Liver (tissue), 8 donors: ENCODE measurements at regions not wholly inside any gene's neighbourhood (a gene's known extent, or its start where the extent isn't known, plus 50 kb on each side); places are given as distances from the start of the nearest gene placed in this dataset.

Experiments
- DNase-seq: peaks from one replicate; pipeline ENCODE4 v3.0.0-alpha.2; 2017; ENCODE audit warnings: low spot score
- H3K27ac ChIP-seq, 2 donors: one replicate each; pipeline ENCODE4 v1.7.0; 2013; ENCODE audit warnings: inconsistent platforms in 2 of 2, low read length in 2 of 2, control low read depth in 1 of 2, low read depth in 1 of 2, mild to moderate bottlenecking in 1 of 2
- H3K27me3 ChIP-seq, 4 donors: one replicate each; pipeline versions ENCODE4 v1.6.1 to v1.7.0; 2013; ENCODE audit warnings: low read length in 3 of 4, inconsistent platforms in 1 of 4, mild to moderate bottlenecking in 1 of 4, moderate library complexity in 1 of 4; ENCODE audit not compliant: control insufficient read depth in 4 of 4, insufficient read depth in 4 of 4
- H3K36me3 ChIP-seq, 4 donors: one replicate each; pipeline versions ENCODE4 v1.6.1 to v1.7.0; 2013; ENCODE audit warnings: low read length in 3 of 4, mild to moderate bottlenecking in 3 of 4, low read depth in 1 of 4, moderate library complexity in 1 of 4; ENCODE audit not compliant: control insufficient read depth in 4 of 4, insufficient read depth in 3 of 4
- H3K4me1 ChIP-seq, 4 donors: one replicate each; pipeline versions ENCODE4 v1.6.1 to v1.7.0; 2013; ENCODE audit warnings: low read length in 3 of 4, mild to moderate bottlenecking in 3 of 4, moderate library complexity in 1 of 4; ENCODE audit not compliant: control insufficient read depth in 4 of 4, insufficient read depth in 4 of 4
- H3K4me3 ChIP-seq, 3 donors: one replicate each; pipeline versions ENCODE4 v1.6.1 to v1.7.0; 2013; ENCODE audit warnings: low read length in 3 of 3, control low read depth in 1 of 3, low read depth in 1 of 3, mild to moderate bottlenecking in 1 of 3
- H3K9ac ChIP-seq, 2 donors: one replicate each; pipeline ENCODE4 v1.7.0; 2013; ENCODE audit warnings: low read length in 2 of 2, mild to moderate bottlenecking in 2 of 2, moderate library complexity in 2 of 2, control low read depth in 1 of 2, low read depth in 1 of 2
- H3K9me3 ChIP-seq, 4 donors: one replicate each; pipeline versions ENCODE4 v1.6.1 to v1.7.0; 2013; ENCODE audit warnings: low read length in 3 of 4; ENCODE audit not compliant: control insufficient read depth in 4 of 4
- EGR1 ChIP-seq, 2 donors: IDR thresholded peaks; 2 replicates each; pipeline ENCODE4 v1.6.1; 2016 to 2018; ENCODE audit warnings: antibody characterized with exemption in 2 of 2, low read depth in 2 of 2
- FOXA1 ChIP-seq: IDR thresholded peaks from 2 replicates; pipeline ENCODE4 v1.6.1; 2016; ENCODE audit warnings: antibody characterized with exemption
- FOXA2 ChIP-seq: IDR thresholded peaks from 2 replicates; pipeline ENCODE4 v1.6.1; 2016; ENCODE audit warnings: antibody characterized with exemption
- GABPA ChIP-seq, 2 donors: IDR thresholded peaks in 1 of 2; conservative IDR thresholded peaks in 1 of 2; 2 replicates each; pipeline ENCODE4 v1.6.1; 2016; ENCODE audit warnings: antibody characterized with exemption in 2 of 2, mild to moderate bottlenecking in 1 of 2, moderate library complexity in 1 of 2
- HNF4A ChIP-seq, 2 donors: conservative IDR thresholded peaks; 2 replicates each; pipeline ENCODE4 v1.6.1; 2016; ENCODE audit warnings: antibody characterized with exemption in 2 of 2, mild to moderate bottlenecking in 2 of 2
- HNF4G ChIP-seq: IDR thresholded peaks from 2 replicates; pipeline ENCODE4 v1.6.1; 2016; ENCODE audit warnings: antibody characterized with exemption
- JUND ChIP-seq, 2 donors: IDR thresholded peaks; 2 replicates each; pipeline ENCODE4 v1.6.1; 2016; ENCODE audit warnings: antibody characterized with exemption in 2 of 2
- NR2F2 ChIP-seq: IDR thresholded peaks from 2 replicates; pipeline ENCODE4 v1.6.1; 2016; ENCODE audit warnings: antibody characterized with exemption
- RAD21 ChIP-seq, 2 donors: IDR thresholded peaks; 2 replicates each; pipeline ENCODE4 v1.6.1; 2016; ENCODE audit warnings: antibody characterized with exemption in 2 of 2, mild to moderate bottlenecking in 2 of 2
- RXRA ChIP-seq, 2 donors: IDR thresholded peaks; 2 replicates each; pipeline ENCODE4 v1.6.1; 2017 to 2018; ENCODE audit warnings: antibody characterized with exemption in 2 of 2, mild to moderate bottlenecking in 1 of 2
- SP1 ChIP-seq: IDR thresholded peaks from 2 replicates; pipeline ENCODE4 v1.6.1; 2018; ENCODE audit warnings: antibody characterized with exemption, mild to moderate bottlenecking
- TAF1 ChIP-seq: conservative IDR thresholded peaks from 2 replicates; pipeline ENCODE4 v1.6.1; 2016; ENCODE audit warnings: antibody characterized with exemption, mild to moderate bottlenecking
- YY1 ChIP-seq: IDR thresholded peaks from 2 replicates; pipeline ENCODE4 v1.6.1; 2016; ENCODE audit warnings: antibody characterized with exemption, mild to moderate bottlenecking
- WGBS: extraction: QIAGEN DNeasy Blood & Tissue Kit; methylation state at CpG from one replicate; pipeline ENCODE4 v1.1.7; 2013; 5-methylcytosine and 5-hydroxymethylcytosine counted together
- TF ChIP-seq, protein P1 (sequence below): fragments of 150-350 bp; IDR thresholded peaks from 2 replicates; pipeline ENCODE4 v1.5.1; 2017; ENCODE audit warnings: improper control_type of control experiment, low read depth, low read length; ENCODE audit not compliant: missing input control
- TF ChIP-seq, protein P2 (sequence below): IDR thresholded peaks from 2 replicates; pipeline ENCODE4 v1.6.1; 2016; ENCODE audit warnings: antibody characterized with exemption
- TF ChIP-seq, protein P3 (sequence below): IDR thresholded peaks from 2 replicates; pipeline ENCODE4 v1.6.1; 2016; ENCODE audit warnings: antibody characterized with exemption, mild to moderate bottlenecking
- TF ChIP-seq, protein P4 (sequence below): IDR thresholded peaks from 2 replicates; pipeline ENCODE4 v1.6.1; 2016; ENCODE audit warnings: antibody characterized with exemption
- donor health status: healthy.
- donor health status: healthy.
- donor health status: healthy.
- donor health status: healthy.
- donor health status: healthy.

DNA sequence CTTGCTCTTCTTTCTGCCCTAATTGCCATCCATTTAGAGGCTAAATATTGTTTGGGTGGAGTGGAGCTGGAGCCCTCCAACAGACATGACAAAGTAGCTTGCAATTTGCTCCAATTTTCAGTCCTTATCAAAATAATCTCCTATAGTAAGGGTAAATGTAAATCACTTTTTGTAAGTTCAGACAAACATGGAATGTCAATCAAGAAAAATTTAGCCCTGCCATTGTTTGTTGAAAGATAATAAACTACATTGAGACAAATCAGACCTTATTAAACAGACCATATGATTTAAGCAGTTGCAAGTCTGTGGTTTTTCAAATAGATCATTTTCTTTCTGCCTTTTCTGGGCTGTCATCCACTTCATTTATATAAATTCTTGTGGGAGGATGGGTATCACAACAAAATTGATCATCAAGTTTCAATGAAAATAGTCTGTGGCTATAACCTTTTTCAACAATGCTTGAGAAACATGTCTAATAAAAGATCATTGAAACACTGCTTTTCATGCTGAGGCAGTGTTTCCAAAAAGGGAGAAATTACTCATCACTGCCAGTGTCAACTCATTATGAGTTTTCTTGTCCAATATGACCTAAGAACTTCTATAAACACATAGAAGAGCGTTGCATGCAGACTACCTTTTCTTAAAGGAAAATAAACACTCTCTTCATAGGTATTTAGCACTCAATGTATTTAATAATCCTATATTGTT lies 1152.0 kb upstream of the B3GALT2 start:
- WGBS = 43% methylated on average over 1 of the region's 1 CpG
- Histone ChIP-seq H3K36me3 (no peaks in the 10 kb centered on the region), H3K27ac (no peak overlapping the region), H3K4me3 (no peak overlapping the region), H3K27me3 (no peaks in the 10 kb centered on the region), H3K4me1 (no peaks in the 10 kb centered on the region), H3K9ac (no peak overlapping the region), H3K9me3 (no peaks in the 10 kb centered on the region)
- DNase-seq = no peak
- TF ChIP-seq EGR1 (IDR thresholded peaks at IDR 0.05; ENCODE audit: low read depth in 2 of 2) = no peak
- no peak for TF ChIP-seq NR2F2
- TF ChIP-seq GABPA (IDR thresholded peaks at IDR 0.05 in 1 of 2, conservative IDR thresholded peaks at IDR 0.05 in 1 of 2) = no peak
- TF ChIP-seq, protein P1, sequence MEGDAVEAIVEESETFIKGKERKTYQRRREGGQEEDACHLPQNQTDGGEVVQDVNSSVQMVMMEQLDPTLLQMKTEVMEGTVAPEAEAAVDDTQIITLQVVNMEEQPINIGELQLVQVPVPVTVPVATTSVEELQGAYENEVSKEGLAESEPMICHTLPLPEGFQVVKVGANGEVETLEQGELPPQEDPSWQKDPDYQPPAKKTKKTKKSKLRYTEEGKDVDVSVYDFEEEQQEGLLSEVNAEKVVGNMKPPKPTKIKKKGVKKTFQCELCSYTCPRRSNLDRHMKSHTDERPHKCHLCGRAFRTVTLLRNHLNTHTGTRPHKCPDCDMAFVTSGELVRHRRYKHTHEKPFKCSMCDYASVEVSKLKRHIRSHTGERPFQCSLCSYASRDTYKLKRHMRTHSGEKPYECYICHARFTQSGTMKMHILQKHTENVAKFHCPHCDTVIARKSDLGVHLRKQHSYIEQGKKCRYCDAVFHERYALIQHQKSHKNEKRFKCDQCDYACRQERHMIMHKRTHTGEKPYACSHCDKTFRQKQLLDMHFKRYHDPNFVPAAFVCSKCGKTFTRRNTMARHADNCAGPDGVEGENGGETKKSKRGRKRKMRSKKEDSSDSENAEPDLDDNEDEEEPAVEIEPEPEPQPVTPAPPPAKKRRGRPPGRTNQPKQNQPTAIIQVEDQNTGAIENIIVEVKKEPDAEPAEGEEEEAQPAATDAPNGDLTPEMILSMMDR = no peak
- TF ChIP-seq, protein P2, sequence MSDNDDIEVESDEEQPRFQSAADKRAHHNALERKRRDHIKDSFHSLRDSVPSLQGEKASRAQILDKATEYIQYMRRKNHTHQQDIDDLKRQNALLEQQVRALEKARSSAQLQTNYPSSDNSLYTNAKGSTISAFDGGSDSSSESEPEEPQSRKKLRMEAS = no peak
- TF ChIP-seq HNF4G = no peak
- TF ChIP-seq, protein P3, sequence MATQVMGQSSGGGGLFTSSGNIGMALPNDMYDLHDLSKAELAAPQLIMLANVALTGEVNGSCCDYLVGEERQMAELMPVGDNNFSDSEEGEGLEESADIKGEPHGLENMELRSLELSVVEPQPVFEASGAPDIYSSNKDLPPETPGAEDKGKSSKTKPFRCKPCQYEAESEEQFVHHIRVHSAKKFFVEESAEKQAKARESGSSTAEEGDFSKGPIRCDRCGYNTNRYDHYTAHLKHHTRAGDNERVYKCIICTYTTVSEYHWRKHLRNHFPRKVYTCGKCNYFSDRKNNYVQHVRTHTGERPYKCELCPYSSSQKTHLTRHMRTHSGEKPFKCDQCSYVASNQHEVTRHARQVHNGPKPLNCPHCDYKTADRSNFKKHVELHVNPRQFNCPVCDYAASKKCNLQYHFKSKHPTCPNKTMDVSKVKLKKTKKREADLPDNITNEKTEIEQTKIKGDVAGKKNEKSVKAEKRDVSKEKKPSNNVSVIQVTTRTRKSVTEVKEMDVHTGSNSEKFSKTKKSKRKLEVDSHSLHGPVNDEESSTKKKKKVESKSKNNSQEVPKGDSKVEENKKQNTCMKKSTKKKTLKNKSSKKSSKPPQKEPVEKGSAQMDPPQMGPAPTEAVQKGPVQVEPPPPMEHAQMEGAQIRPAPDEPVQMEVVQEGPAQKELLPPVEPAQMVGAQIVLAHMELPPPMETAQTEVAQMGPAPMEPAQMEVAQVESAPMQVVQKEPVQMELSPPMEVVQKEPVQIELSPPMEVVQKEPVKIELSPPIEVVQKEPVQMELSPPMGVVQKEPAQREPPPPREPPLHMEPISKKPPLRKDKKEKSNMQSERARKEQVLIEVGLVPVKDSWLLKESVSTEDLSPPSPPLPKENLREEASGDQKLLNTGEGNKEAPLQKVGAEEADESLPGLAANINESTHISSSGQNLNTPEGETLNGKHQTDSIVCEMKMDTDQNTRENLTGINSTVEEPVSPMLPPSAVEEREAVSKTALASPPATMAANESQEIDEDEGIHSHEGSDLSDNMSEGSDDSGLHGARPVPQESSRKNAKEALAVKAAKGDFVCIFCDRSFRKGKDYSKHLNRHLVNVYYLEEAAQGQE = no peak
- no peak for TF ChIP-seq HNF4A (conservative IDR thresholded peaks at IDR 0.05)
- no peak for TF ChIP-seq SP1
- no peak for TF ChIP-seq RAD21 (IDR thresholded peaks at IDR 0.05)
- no peak for TF ChIP-seq FOXA2

DNA sequence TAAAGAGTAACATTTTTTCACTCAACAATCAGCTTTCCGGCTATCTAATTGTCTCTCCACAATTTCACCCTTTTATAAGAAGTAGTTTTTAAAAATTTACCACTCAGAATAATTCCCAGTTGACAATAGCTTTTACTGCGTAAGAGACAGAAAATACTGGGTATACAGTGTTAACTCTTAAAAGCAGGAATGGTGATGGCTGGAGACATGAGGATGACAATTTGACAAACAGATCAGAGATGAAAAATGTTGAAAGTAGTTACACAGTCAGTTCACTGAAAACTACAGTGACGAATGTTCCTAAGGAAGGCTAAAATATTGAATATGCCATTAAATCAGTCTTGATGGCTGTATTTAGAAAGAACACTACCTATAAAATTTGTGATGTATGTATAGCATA lies 1146.8 kb upstream of the B3GALT2 start:
- 81% methylated on average over 3 of the region's 3 CpGs for WGBS
- no peaks in the 10 kb centered on the region for H3K27me3 ChIP-seq
- no peak overlapping the region for H3K27ac ChIP-seq
- no peak overlapping the region for H3K4me3 ChIP-seq
- no peaks in the 10 kb centered on the region for H3K36me3 ChIP-seq
- H3K4me1 ChIP-seq = no peaks in the 10 kb centered on the region
- no peak overlapping the region for H3K9ac ChIP-seq
- DNase-seq = no peak
- H3K9me3 ChIP-seq = no peaks in the 10 kb centered on the region
- TF ChIP-seq, protein P2 = no peak
- TF ChIP-seq EGR1 (IDR thresholded peaks at IDR 0.05; ENCODE audit: low read depth in 2 of 2) (no peak), FOXA1 (no peak), HNF4G (no peak), HNF4A (conservative IDR thresholded peaks at IDR 0.05) (no peak), SP1 (no peak), RXRA (IDR thresholded peaks at IDR 0.05) (no peak), GABPA (IDR thresholded peaks at IDR 0.05 in 1 of 2, conservative IDR thresholded peaks at IDR 0.05 in 1 of 2) (no peak), FOXA2 (no peak), YY1 (no peak), NR2F2 (no peak), RAD21 (IDR thresholded peaks at IDR 0.05) (no peak), TAF1 (no peak), JUND (IDR thresholded peaks at IDR 0.05) (no peak)
- TF ChIP-seq, protein P4, sequence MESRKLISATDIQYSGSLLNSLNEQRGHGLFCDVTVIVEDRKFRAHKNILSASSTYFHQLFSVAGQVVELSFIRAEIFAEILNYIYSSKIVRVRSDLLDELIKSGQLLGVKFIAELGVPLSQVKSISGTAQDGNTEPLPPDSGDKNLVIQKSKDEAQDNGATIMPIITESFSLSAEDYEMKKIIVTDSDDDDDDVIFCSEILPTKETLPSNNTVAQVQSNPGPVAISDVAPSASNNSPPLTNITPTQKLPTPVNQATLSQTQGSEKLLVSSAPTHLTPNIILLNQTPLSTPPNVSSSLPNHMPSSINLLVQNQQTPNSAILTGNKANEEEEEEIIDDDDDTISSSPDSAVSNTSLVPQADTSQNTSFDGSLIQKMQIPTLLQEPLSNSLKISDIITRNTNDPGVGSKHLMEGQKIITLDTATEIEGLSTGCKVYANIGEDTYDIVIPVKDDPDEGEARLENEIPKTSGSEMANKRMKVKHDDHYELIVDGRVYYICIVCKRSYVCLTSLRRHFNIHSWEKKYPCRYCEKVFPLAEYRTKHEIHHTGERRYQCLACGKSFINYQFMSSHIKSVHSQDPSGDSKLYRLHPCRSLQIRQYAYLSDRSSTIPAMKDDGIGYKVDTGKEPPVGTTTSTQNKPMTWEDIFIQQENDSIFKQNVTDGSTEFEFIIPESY = no peak
- TF ChIP-seq, protein P3 = no peak
- TF ChIP-seq, protein P1 = no peak
